GM19328 (cell line): ENCODE measurements at regions not wholly inside any gene's neighbourhood (a gene's known extent, or its start where the extent isn't known, plus 50 kb on each side); places are given as distances from the start of the nearest gene placed in this dataset.

Experiments
- ATAC-seq: cut with Tn5 transposase; IDR thresholded peaks from one replicate; pipeline ENCODE4 v1.9.1; 2021; ENCODE audit warnings: mild to moderate bottlenecking, moderate library complexity; ENCODE audit not compliant: unreplicated experiment

- no peak for ATAC-seq
Observed at GRCh38 chr9:91039125-91039834, 237.7 kb downstream of the SYK start.

DNA sequence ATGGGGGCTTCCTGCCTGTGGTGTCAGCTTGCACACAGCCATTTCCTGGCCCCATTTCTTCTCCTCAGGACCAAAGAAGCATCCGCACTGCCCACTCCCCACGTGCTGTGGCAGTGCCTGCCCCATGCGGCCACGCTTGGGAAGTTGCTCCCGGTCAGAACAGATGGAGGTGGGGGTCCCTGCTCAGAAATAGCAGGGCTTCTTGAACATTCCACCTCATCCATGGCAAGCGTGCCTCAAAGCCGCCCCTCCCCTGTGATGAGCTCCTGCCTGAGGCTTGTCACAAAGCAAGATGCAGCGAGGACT lies 238.2 kb downstream of the SYK start:
- no peak for ATAC-seq

GRCh38 chr9:91040371-91041215 lies 239.0 kb downstream of the SYK start:
- no peak for ATAC-seq

- no peak for ATAC-seq
Observed at GRCh38 chr9:91042024-91042423, 240.4 kb downstream of the SYK start.

- ATAC-seq, result no peak
Observed at GRCh38 chr9:91042541-91042940, 240.9 kb downstream of the SYK start.

DNA sequence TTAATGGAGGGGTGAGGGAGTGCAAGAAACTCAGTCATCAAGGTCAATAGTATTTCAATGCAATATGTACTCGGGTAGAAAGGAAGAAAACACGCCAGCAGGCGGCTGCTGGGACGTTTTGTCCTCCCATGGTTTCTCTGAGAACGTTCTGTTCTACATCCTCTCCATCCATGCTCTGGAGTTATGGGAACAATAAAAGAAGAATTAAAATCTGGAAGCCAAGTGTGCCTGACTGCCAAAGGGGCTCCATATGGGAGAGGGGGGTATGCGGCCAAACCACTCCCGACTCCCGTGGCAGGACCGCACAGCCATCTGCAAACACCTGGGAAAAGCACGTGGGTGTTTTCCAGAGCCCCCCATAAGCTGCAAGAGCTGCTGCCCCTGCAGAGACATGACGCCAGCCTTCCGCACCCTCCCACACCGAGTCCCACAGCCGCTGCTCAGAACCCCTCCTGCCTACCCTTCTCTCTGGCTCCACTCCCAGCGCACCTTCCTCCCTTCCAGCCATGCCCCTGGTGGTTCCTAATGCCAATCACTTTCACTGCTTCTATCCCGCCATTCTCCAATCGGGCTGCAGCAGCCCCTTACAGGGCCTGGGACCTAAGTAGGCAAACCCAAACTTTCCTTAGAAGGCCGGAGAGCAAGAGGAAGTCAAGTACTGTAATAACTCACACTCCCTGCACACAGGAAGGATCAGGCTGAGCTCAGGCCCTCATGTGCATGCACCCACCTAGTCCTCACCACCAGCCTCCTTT lies 241.6 kb downstream of the SYK start:
- no peak for ATAC-seq

DNA sequence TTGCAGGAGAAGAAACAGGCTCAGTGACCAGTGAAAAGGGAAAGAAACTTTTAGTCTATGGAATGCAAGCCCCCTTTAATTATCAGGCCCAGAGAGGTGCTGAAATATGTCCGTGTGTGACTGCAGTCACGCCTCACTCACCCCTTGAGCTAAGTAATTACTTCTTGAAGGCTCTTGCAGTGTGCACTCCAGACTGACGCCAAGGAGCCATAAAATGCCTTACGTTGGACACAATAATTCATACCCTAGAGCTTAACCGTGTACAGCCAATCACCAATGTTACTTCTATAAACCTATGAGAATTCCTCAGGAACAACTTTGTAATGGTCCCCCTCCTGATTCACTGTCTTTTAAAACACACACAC lies 242.2 kb downstream of the SYK start:
- ATAC-seq, result no peak

- no peak for ATAC-seq
Observed at GRCh38 chr9:91044354-91044753, 242.7 kb downstream of the SYK start.

GRCh38 chr9:91045041-91045440 lies 243.4 kb downstream of the SYK start:
- no peak for ATAC-seq

DNA sequence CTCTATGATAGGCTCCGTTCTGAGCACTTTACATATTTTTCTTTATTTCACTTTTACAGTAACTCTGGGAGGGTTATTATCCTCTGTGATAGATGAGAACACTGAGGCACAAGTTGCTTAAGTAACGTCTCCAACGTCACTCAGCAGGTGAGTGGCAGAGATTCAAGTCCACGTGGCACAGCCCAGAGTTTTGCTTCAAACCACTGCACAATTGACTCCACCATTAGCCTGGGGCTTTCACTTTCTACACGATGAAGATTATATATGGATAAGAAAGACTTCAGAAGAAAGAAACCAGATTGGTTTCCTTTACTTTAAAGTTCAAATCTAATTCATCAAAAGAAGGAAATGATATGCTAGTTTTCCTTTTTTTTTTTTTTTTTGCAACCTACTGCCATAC lies 245.9 kb downstream of the SYK start:
- no peak for ATAC-seq

DNA sequence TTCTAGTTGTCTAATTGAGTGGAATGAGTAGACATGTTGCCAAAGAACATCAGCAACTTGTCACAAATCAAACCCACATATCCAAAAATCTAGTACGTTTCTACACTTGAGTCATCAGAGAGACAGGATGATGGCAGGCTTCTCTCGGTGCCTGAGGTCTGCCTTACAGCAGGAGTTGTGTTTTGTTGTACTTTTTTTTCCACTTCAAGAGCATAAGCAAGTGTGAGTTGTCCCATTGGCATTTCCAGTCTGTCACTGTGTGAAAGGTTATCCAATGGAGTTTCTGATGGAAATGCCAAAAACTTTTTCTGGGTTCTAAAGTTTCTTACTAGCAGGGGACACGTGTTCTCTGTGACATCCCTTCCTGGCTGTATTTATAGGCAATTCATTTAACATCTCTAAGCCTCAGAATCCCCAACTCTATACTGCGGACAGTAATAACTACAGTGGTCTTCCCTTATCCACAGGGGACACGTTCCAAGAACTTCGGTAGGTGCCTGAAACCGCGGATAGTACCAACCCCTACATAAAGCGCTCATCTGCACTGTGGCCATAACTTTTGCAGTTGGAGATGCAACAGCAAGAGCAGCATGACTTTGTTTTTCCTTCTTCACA lies 246.5 kb downstream of the SYK start:
- ATAC-seq, result no peak

- no peak for ATAC-seq
Observed at GRCh38 chr9:91048749-91049148, 247.1 kb downstream of the SYK start.

- ATAC-seq, result no peak
Observed at GRCh38 chr9:91053824-91054223, 252.2 kb downstream of the SYK start.

- no peak for ATAC-seq
Observed at GRCh38 chr9:91055845-91056244, 254.2 kb downstream of the SYK start.

DNA sequence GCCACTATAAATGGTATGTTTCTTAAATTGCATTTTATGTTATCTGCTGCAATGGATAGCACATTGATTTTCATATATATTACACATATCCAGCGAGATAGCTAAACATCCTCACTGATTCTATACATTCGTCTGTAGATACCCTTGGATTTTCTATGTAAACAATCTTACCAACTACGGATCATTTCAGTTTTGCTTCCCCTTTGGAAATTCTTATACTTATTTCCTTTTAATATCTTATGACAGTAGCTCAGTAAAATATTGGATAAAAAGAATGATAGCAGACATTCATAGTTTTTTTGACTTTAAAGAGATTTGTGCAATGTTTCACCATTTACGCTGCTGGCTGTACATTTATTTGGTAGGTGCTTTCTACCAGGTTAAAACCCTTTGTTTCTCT lies 254.9 kb downstream of the SYK start:
- ATAC-seq, result no peak

- ATAC-seq, result no peak
Observed at GRCh38 chr9:91056917-91057316, 255.3 kb downstream of the SYK start.

DNA sequence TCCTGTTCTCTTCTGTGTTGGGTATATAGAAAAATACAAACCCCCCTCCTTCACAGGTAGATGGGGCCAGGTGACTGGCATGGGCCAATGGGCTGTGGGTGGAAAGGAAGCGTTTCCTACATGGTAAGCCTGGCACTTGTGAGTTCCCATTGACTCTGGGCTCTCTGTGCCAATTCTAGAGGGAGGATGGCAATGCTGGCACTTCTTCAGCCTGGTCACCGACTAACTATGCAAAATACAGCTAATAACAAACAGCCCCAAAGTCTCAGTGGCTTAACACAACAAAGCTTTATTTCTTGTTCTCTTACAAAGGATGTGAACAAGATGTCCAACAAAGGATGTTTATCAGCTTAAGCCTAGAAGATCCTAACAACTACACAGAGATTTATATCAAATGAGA lies 258.1 kb downstream of the SYK start:
- ATAC-seq, result no peak

- no peak for ATAC-seq
Observed at GRCh38 chr9:91060520-91061343, 259.1 kb downstream of the SYK start.

DNA sequence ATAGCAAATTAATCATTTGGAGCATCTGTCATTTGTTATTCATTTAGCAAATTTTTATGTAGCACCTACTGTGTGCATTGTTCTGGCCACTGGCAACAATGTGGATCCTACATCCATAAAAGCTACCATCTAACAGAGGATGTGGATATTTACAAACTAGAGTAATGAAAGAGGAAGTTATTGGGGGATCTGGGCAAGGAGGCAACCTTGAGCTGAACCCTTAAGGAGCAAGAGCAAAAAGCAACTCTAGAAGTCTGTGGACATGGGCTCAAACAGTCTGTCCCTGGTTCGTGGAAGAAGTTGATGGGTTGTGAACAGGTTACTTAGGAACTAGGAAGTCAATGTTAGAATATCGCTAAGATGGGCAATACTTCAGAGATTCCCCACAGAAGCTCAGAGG lies 259.9 kb downstream of the SYK start:
- ATAC-seq, result no peak

GRCh38 chr9:91062281-91062680 lies 260.7 kb downstream of the SYK start:
- no peak for ATAC-seq

DNA sequence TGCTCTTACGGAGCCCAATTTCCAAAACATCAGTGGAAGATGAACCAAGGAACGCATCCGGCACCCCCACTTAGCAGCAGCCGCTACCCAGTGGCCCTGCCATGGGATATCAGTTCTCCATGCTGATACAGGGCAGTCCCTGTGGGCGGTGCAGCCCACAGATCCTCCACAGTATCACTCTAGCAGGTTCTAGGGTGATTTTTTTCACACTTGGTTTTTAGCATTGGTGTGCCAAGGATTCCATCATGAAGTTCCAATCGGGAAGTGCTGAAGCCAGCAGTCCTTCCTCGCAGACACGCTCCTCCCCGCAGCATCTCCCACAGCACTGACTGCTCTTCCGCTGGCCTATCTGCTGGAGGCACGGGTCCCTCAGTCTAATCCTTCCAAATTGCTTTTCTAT lies 261.9 kb downstream of the SYK start:
- ATAC-seq, result no peak
